ENCODE measurements at regions not wholly inside any gene's neighbourhood (a gene's known extent, or its start where the extent isn't known, plus 50 kb on each side); places are given as distances from the start of the nearest gene placed in this dataset.

- no peak; the same call in 2 of the 3 replicates for ATAC-seq
- H3K27ac Mint-ChIP-seq: no peak overlapping the region
These were observed 63.7 kb upstream of the ANTXRL start for GRCh38 chr10:46223064-46223480.

More at GRCh38 chr10:46223064-46223480, 63.7 kb upstream of the ANTXRL start:
- Histone ChIP-seq H3K4me1 (ENCODE audit: insufficient read depth) (no peaks in the 10 kb centered on the region), H3K4me3 (no peak overlapping the region), H3K9me2 (ENCODE audit: insufficient read depth) (peaks cover 6% of the 10 kb centered on the region; the same call in 1 of the 2 replicates), H4K20me1 (replicated peaks; ENCODE audit: insufficient read depth) (no peaks in the 10 kb centered on the region), H3K36me3 (ENCODE audit: insufficient read depth) (no peaks in the 10 kb centered on the region), H3K27ac (ENCODE audit: low read depth) (no peak overlapping the region), H3K79me2 (replicated peaks; ENCODE audit: insufficient read depth) (no peaks in the 10 kb centered on the region), H3F3A (replicated peaks; ENCODE audit: low read depth) (no peaks in the 10 kb centered on the region), H3K4me2 (no peak overlapping the region), H2AFZ (no peak overlapping the region), H3K27me3 (ENCODE audit: insufficient read depth) (no peaks in the 10 kb centered on the region)
- H3K4me3 Mint-ChIP-seq: no peak overlapping the region
- peaks cover 9% of the 10 kb centered on the region for H3K27me3 Mint-ChIP-seq (ENCODE audit: insufficient read depth, low read depth, poor library complexity)
- no peak for DNase-seq (ENCODE audit: low spot score)
- peaks cover 4% of the 10 kb centered on the region; the same call in 2 of the 3 replicates for H3K9me3 Mint-ChIP-seq
- peaks cover 10% of the 10 kb centered on the region; the same call in 2 of the 3 replicates for H3K4me1 Mint-ChIP-seq
- no peak for TF ChIP-seq ZNF114 (CRISPR knock-in tag; IDR thresholded peaks at IDR 0.05)
- TF ChIP-seq NANOG (IDR thresholded peaks at IDR 0.05; ENCODE audit: borderline replicate concordance): no peak
- TF ChIP-seq REST (IDR thresholded peaks at IDR 0.05; ENCODE audit: unreplicated experiment): no peak
- TF ChIP-seq POLR2AphosphoS5 (IDR thresholded peaks at IDR 0.05; ENCODE audit: low read depth): no peak
- no peak for TF ChIP-seq STAT1 (IDR thresholded peaks at IDR 0.05; ENCODE audit: unreplicated experiment)
- TF ChIP-seq EZH2phosphoT487 (IDR thresholded peaks at IDR 0.05; ENCODE audit: unreplicated experiment): no peak
- no peak for TF ChIP-seq ETS1 (IDR thresholded peaks at IDR 0.05)
- TF ChIP-seq ZNF331 (CRISPR knock-in tag; IDR thresholded peaks at IDR 0.05; ENCODE audit: low read depth): no peak
- TF ChIP-seq ZNF462 (CRISPR knock-in tag; IDR thresholded peaks at IDR 0.05): peak; percentile 49; the same call in 1 of the 2 replicates
- TF ChIP-seq CTCF (conservative IDR thresholded peaks at IDR 0.05; ENCODE audit: low read depth in 2 of 2): peak; percentile 33 to 55
- TF ChIP-seq EZH2 (IDR thresholded peaks at IDR 0.05; ENCODE audit: low read depth, unreplicated experiment): no peak
- H3K36me3 Mint-ChIP-seq (ENCODE audit: low read depth): no peaks in the 10 kb centered on the region; the same call in 1 of the 3 replicates

All from GM23338 (cell line).